OCI-LY7 (cell line): ENCODE measurements at regions not wholly inside any gene's neighbourhood (a gene's known extent, or its start where the extent isn't known, plus 50 kb on each side); places are given as distances from the start of the nearest gene placed in this dataset.

Experiments used
- BruUV-seq: library from RNA; stranded (reverse); fragments of 400-500 nt; replicated peaks from 2 replicates; lab custom pipeline; 2021; lab: Mats Ljungman, UMichigan
- CTCF ChIA-PET: fragments of 300-600 bp; sonication (Branson Sonifier 250); formaldehyde crosslinking; loops from one replicate; lab custom pipeline; 2022; ENCODE audit warnings: antibody characterized with exemption; ENCODE audit not compliant: unreplicated experiment; lab: Charles Lee
- POLR2A ChIA-PET: fragments of 300-600 bp; sonication (Branson Sonifier 250); formaldehyde crosslinking; loops from one replicate; lab custom pipeline; 2022; ENCODE audit warnings: antibody characterized with exemption; lab: Charles Lee
- DNase-seq: peaks from one replicate; pipeline ENCODE4 v3.0.0-alpha.2; 2015; ENCODE audit warnings: low spot score
- H2AFZ ChIP-seq: fragments of 200-600 bp; sonication (generic), shearing (Covaris generic); 2 replicates; pipeline ENCODE4 v1.6.1; 2014; ENCODE audit warnings: mild to moderate bottlenecking, antibody characterized with exemption, low read length, moderate library complexity
- H3K27ac ChIP-seq: fragments of 200-600 bp; sonication (generic); 2 replicates; pipeline ENCODE4 v1.5.1; 2014; ENCODE audit warnings: mixed run types, low read depth, mild to moderate bottlenecking, moderate library complexity, low read length, inconsistent platforms; ENCODE audit not compliant: poor library complexity, severe bottlenecking
- H3K36me3 ChIP-seq: fragments of 200-600 bp; sonication (generic); 2 replicates; pipeline ENCODE4 v1.6.1; 2014; ENCODE audit warnings: mild to moderate bottlenecking, antibody characterized with exemption, low read length, moderate library complexity, mixed read lengths; ENCODE audit not compliant: insufficient read depth
- H3K4me1 ChIP-seq: fragments of 200-600 bp; sonication (generic); 2 replicates; pipeline ENCODE4 v1.5.1; 2014; ENCODE audit warnings: mild to moderate bottlenecking, low read length; ENCODE audit not compliant: insufficient read depth, poor library complexity, severe bottlenecking
- H3K4me2 ChIP-seq: fragments of 200-600 bp; sonication (generic); 2 replicates; pipeline ENCODE4 v1.6.1; 2014; ENCODE audit warnings: mild to moderate bottlenecking, low read length
- H3K4me3 ChIP-seq: fragments of 200-600 bp; sonication (generic); 2 replicates; pipeline ENCODE4 v1.5.1; 2014; ENCODE audit warnings: mild to moderate bottlenecking, low read depth, low read length; ENCODE audit not compliant: poor library complexity, severe bottlenecking
- H3K79me2 ChIP-seq: fragments of 200-600 bp; sonication (generic); 2 replicates; pipeline ENCODE4 v1.6.1; 2016; ENCODE audit warnings: low read depth, mild to moderate bottlenecking, low read length, moderate library complexity, mixed read lengths; ENCODE audit not compliant: insufficient read depth
- H3K9me2 ChIP-seq: fragments of 200-600 bp; sonication (generic); 2 replicates; pipeline ENCODE4 v1.6.1; 2016; ENCODE audit warnings: mild to moderate bottlenecking, low read length, mixed read lengths; ENCODE audit not compliant: insufficient read depth
- H3K9me3 ChIP-seq: fragments of 200-600 bp; sonication (generic); 2 replicates; pipeline ENCODE4 v1.6.1; 2014; ENCODE audit warnings: mild to moderate bottlenecking, mixed run types, low read length, mixed read lengths
- H4K20me1 ChIP-seq: fragments of 200-600 bp; sonication (generic); 2 replicates; pipeline ENCODE4 v1.6.1; 2014; ENCODE audit warnings: mild to moderate bottlenecking, antibody characterized with exemption, low read length, moderate library complexity, mixed read lengths; ENCODE audit not compliant: insufficient read depth
- CTCF ChIP-seq: fragments of 200-600 bp; sonication (generic); conservative IDR thresholded peaks from 2 replicates; pipeline ENCODE4 v1.5.1; 2014; ENCODE audit warnings: mild to moderate bottlenecking, antibody characterized with exemption, low read length, moderate library complexity, mixed read lengths
- EZH2phosphoT487 ChIP-seq: fragments of 200-600 bp; sonication (generic); IDR thresholded peaks from 2 replicates; pipeline ENCODE4 v1.6.1; 2018; ENCODE audit warnings: low read depth, borderline replicate concordance, mild to moderate bottlenecking, mixed run types, antibody characterized with exemption, low read length, moderate library complexity, mixed read lengths
- intact Hi-C: fragments of 100-400 bp; cut with micrococcal nuclease; formaldehyde crosslinking; loops from one replicate; pipeline ENCODE4 v1.10.0; 2022; ENCODE audit not compliant: unreplicated experiment

- ChIA-PET POLR2A (interaction anchor here (0.6 to 0.7 kb wide), 2 partner anchors 15 to 94 kb away, joined by 3 to 4 read pairs; no protein-coding TSS in a partner anchor), CTCF (no interaction called here)
- DNase-seq, result peak; percentile 47
- intact Hi-C loops, result no loop called here
- H2AFZ ChIP-seq, result no peak overlapping the region
- H3K27ac ChIP-seq, result no peak overlapping the region
- H3K4me3 ChIP-seq, result no peak overlapping the region
- H4K20me1 ChIP-seq, result no peaks in the 10 kb centered on the region
- no peaks in the 10 kb centered on the region for H3K79me2 ChIP-seq
- TF ChIP-seq EZH2phosphoT487 (no peak), CTCF (no peak)
- H3K4me1 ChIP-seq, result peaks cover 31% of the 10 kb centered on the region
- no peaks in the 10 kb centered on the region for H3K36me3 ChIP-seq
- peak overlapping the region; percentile 27 for H3K4me2 ChIP-seq
- no peaks in the 10 kb centered on the region for H3K9me2 ChIP-seq
- 0 out of 2 replicates have a peak, but pooled peaks cover 7% of the 10 kb centered on the region for H3K9me3 ChIP-seq
- no TSS peak for BruUV-seq
Observed at GRCh38 chr5:33241802-33242201, 199.0 kb upstream of the TARS1 start.

GRCh38 chr5:33242277-33242676 is 198.5 kb upstream of the TARS1 start:
- Histone ChIP-seq H3K79me2 (no peaks in the 10 kb centered on the region), H2AFZ (no peak overlapping the region), H3K9me2 (no peaks in the 10 kb centered on the region), H3K36me3 (no peaks in the 10 kb centered on the region), H3K4me2 (peak overlapping the region; percentile 27), H3K27ac (no peak overlapping the region), H3K4me3 (no peak overlapping the region), H3K4me1 (peaks cover 26% of the 10 kb centered on the region), H3K9me3 (0 out of 2 replicates have a peak, but pooled peaks cover 2% of the 10 kb centered on the region), H4K20me1 (no peaks in the 10 kb centered on the region)
- TF ChIP-seq EZH2phosphoT487 (no peak), CTCF (no peak)
- no TSS peak for BruUV-seq
- ChIA-PET CTCF (no interaction called here), POLR2A (no interaction called here)
- DNase-seq, result no peak
- intact Hi-C loops, result no loop called here

GRCh38 chr5:33244441-33245150 is 196.2 kb upstream of the TARS1 start:
- H3K79me2 ChIP-seq, result no peaks in the 10 kb centered on the region
- no peak overlapping the region for H3K4me3 ChIP-seq
- DNase-seq, result no peak
- no TSS peak for BruUV-seq
- intact Hi-C loops, result no loop called here
- no peaks in the 10 kb centered on the region for H4K20me1 ChIP-seq
- peaks cover 15% of the 10 kb centered on the region for H3K4me1 ChIP-seq
- no peak overlapping the region for H2AFZ ChIP-seq
- no peak overlapping the region for H3K27ac ChIP-seq
- ChIA-PET POLR2A (no interaction called here), CTCF (no interaction called here)
- H3K36me3 ChIP-seq, result no peaks in the 10 kb centered on the region
- H3K9me2 ChIP-seq, result no peaks in the 10 kb centered on the region
- no peaks in the 10 kb centered on the region for H3K9me3 ChIP-seq
- no peak overlapping the region for H3K4me2 ChIP-seq
- TF ChIP-seq EZH2phosphoT487 (no peak), CTCF (no peak)
